Aorta (tissue), 5 donors: ENCODE measurements at regions not wholly inside any gene's neighbourhood (a gene's known extent, or its start where the extent isn't known, plus 50 kb on each side); places are given as distances from the start of the nearest gene placed in this dataset.
"Not testable (repeated sequence)": the region's sequence is repeated elsewhere in the genome, so short reads cannot be mapped to it uniquely, and the experiment has no call there.

Experiments used
- ATAC-seq: fragments of 200-7000 bp; cut with Tn5 transposase; one replicate; pipeline ENCODE4 v1.9.1; 2022; ENCODE audit warnings: moderate library complexity; ENCODE audit not compliant: low FRiP score
- DNase-seq, 2 donors: peaks; one replicate each; pipeline ENCODE4 v3.0.0-alpha.2; 2020
- H3K27ac ChIP-seq, 2 donors: one replicate each; pipeline ENCODE4 v1.5.1; 2013; ENCODE audit warnings: low read length in 2 of 2, mild to moderate bottlenecking in 2 of 2, moderate library complexity in 2 of 2, control low read depth in 1 of 2, inconsistent platforms in 1 of 2, low read depth in 1 of 2
- H3K27me3 ChIP-seq, 2 donors: one replicate each; pipeline ENCODE4 v1.6.1; 2013; ENCODE audit warnings: control low read depth in 1 of 2, low read length in 1 of 2, mild to moderate bottlenecking in 1 of 2, moderate library complexity in 1 of 2; ENCODE audit not compliant: insufficient read depth in 2 of 2, control insufficient read depth in 1 of 2
- H3K36me3 ChIP-seq, 2 donors: one replicate each; pipeline ENCODE4 v1.6.1; 2013; ENCODE audit warnings: control low read depth in 1 of 2, low read length in 1 of 2, mild to moderate bottlenecking in 1 of 2; ENCODE audit not compliant: insufficient read depth in 2 of 2, control insufficient read depth in 1 of 2
- H3K4me1 ChIP-seq, 2 donors: one replicate each; pipeline ENCODE4 v1.6.1; 2013; ENCODE audit warnings: low read length in 2 of 2, control low read depth in 1 of 2, mild to moderate bottlenecking in 1 of 2, moderate library complexity in 1 of 2; ENCODE audit not compliant: insufficient read depth in 2 of 2, control insufficient read depth in 1 of 2
- H3K4me3 ChIP-seq, 2 donors: one replicate each; pipeline ENCODE4 v1.5.1; 2013; ENCODE audit warnings: low read length in 2 of 2, control low read depth in 1 of 2, mild to moderate bottlenecking in 1 of 2
- H3K9me3 ChIP-seq: one replicate; pipeline ENCODE4 v1.6.1; 2013; ENCODE audit warnings: mild to moderate bottlenecking, low read length; ENCODE audit not compliant: control insufficient read depth
- WGBS, 2 donors: extraction: QIAGEN DNeasy Blood & Tissue Kit; methylation state at CpG; one replicate each; pipeline ENCODE4 v1.1.7; 2013; 5-methylcytosine and 5-hydroxymethylcytosine counted together
- intact Hi-C, 2 donors: fragments of 100-400 bp; cut with DNase I; formaldehyde crosslinking; loops; one replicate each; pipeline versions ENCODE4 v1.14.2 to v1.15.0; 2022
- donor health status: healthy with polysubstance abuse.
- donor health status: Bipolar disorder and iron deficiency.
- donor health status: DM: no; HTN: no; CAD: no.
- donor health status: DM: no; HTN: no; CAD: no.
- donor health status: DM: yes; HTN: yes; CAD: no.

DNA sequence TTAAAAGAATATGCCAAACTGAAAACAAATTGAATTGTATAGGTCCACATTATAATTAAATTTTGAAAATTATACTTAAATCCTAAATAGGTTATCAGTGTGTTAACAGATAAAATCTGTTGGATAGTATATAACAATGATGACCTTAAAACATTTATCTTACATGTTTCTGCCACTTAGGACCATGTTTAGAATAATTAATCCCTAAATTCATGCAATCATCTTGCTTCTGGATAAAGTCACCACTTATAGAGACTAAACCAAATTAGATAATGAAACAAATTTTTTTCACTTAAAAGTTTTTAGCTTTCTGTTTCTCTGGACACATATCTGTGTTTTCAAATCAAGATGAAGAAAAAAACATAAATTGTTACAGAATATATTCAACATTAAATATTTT lies 511.7 kb upstream of the MIR17HG start:
- no peak for ATAC-seq
- H3K4me3 ChIP-seq: no peak overlapping the region

DNA sequence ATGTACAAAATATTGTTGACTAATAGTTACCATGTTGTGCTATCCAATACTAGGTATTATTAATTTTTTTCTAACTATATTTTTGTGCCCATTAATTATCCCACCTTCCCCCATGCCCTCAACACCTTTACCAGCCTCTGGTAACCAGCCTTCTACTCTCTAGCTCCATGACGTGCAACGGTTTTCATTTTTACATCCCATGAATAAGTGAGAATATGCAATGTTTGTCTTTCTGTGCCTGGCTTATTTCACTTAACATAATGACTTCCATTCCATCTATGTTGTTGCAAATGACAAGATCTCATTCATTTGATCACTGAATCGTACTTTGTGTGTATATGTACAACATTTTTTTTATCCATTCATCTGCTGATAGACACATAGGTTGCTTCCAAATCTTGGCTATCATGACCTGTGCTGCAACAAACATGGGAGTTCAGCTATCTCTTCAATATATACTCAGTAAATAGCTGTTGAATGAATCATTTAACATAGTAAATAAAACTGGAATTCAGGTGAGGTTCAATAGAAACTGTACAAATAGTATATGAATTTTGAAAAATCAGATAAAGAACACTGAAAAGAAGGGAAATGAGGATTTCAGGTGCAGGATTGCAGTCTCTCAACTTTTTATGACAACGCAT lies 509.0 kb upstream of the MIR17HG start:
- Histone ChIP-seq H3K27ac (no peak overlapping the region), H3K4me3 (no peak overlapping the region), H3K9me3 (no peaks in the 10 kb centered on the region), H3K4me1 (no peaks in the 10 kb centered on the region), H3K27me3 (no peaks in the 10 kb centered on the region), H3K36me3 (no peaks in the 10 kb centered on the region)
- ATAC-seq (no peak), DNase-seq (no peak)
- intact Hi-C loops: no loop called here
- 61 to 67% methylated on average over 4 of the region's 4 CpGs for WGBS, 2 donors

More for the DNA sequence above, 511.7 kb upstream of the MIR17HG start:
- H3K27me3 ChIP-seq: peaks cover 0 to 2% of the 10 kb centered on the region in 2 donors
- no peaks in the 10 kb centered on the region for H3K36me3 ChIP-seq
- no peak overlapping the region for H3K27ac ChIP-seq
- no peaks in the 10 kb centered on the region for H3K4me1 ChIP-seq
- no peak for DNase-seq
- intact Hi-C loops: no loop called here
- H3K9me3 ChIP-seq: no peaks in the 10 kb centered on the region

DNA sequence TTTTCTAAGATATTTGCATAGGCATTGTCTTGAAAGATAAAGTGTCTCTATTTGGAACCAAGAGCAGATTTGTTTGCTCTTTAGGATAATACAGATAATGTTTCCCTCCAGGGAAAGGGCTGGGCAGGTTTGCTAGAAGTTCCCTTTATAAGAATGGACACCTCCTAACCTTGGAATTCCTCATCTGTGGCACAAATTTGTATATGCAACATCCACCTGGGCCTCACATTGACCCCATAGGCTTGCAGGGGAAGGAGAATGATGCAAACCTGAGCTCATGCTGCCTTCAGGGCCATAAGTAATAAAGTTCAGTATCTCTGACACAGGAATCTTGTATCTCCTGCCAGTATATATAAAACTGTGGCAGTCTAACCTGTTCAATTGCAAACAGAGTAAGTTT lies 508.4 kb upstream of the MIR17HG start:
- no peak for DNase-seq
- intact Hi-C loops: no loop called here
- H3K36me3 ChIP-seq: no peaks in the 10 kb centered on the region
- no peaks in the 10 kb centered on the region for H3K27me3 ChIP-seq
- no peak overlapping the region for H3K4me3 ChIP-seq
- no peak for ATAC-seq
- H3K4me1 ChIP-seq: no peaks in the 10 kb centered on the region
- no peak overlapping the region for H3K27ac ChIP-seq
- H3K9me3 ChIP-seq: no peaks in the 10 kb centered on the region

DNA sequence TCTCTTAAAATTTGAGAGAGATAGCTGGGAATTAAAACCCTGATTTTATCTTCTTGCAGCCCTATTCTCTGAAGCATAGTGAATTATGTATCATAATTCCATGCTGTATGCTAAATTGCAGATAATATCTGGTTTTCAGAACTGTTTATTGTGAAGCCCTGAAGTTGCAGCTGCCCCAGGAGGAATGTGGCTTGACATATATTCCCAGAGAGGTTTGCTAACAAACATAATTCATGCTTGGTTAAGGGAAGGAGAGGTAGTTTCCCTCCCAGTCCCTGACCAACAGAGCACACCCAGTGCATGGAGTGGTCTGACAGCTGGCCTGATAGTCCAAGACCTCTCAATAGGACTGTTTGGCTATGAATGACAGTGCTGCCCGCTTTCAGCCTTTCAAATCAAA lies 500.6 kb upstream of the MIR17HG start:
- intact Hi-C loops: no loop called here
- H3K4me3 ChIP-seq: no peak overlapping the region
- H3K36me3 ChIP-seq: no peaks in the 10 kb centered on the region
- H3K27ac ChIP-seq: no peak overlapping the region
- ATAC-seq: no peak
- no peaks in the 10 kb centered on the region for H3K4me1 ChIP-seq
- no peaks in the 10 kb centered on the region for H3K9me3 ChIP-seq
- H3K27me3 ChIP-seq: no peaks in the 10 kb centered on the region
- no peak for DNase-seq
- 78 to 88% methylated on average over 1 of the region's 1 CpG for WGBS, 2 donors

DNA sequence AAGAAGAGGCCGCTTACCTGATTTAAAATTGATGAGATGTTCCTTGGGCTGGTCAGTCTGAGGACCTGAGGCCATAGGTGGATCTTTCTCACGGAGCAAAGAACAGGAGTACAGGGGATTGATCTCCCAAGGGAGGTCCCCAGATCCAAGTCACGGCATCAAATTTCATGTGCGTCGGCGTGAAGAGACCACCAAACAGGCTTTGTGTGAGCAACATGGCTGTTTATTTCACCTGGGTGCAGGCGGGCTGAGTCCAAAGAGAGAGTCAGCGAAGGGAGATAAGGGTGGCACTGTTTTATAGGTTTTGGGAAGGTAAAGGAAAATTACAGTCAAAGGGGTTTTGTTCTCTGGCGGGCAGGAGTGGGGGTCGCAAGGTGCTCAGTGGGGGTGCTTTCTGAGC lies 493.8 kb upstream of the MIR17HG start:
- H3K9me3 ChIP-seq, intact Hi-C loops, ATAC-seq, H3K27ac ChIP-seq, H3K36me3 ChIP-seq, DNase-seq, H3K27me3 ChIP-seq, H3K4me3 ChIP-seq, H3K4me1 ChIP-seq: not testable (repeated sequence)
- 78 to 80% methylated on average over 10 of the region's 10 CpGs for WGBS, 2 donors

DNA sequence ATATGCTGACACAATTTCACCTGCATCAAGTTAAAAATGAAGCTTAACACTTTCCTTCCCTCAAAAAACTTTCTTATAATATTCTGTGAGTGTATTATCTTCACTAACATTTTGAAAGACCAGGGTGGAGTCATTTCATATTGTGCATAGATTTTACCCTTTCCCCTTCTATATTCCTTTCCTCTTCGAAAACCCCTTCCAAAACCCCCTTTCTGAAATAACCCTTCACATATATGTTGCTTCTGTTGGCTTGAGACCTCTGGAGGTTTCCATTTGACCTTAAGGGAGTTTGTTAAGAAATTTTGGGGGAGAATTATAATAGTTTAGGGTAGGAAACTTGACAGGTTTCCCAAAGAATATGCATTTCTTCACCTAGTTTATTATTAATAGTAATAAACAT lies 489.6 kb upstream of the MIR17HG start:
- Histone ChIP-seq H3K36me3 (no peaks in the 10 kb centered on the region), H3K4me3 (no peak overlapping the region), H3K27ac (no peak overlapping the region), H3K9me3 (no peaks in the 10 kb centered on the region), H3K27me3 (no peaks in the 10 kb centered on the region), H3K4me1 (no peaks in the 10 kb centered on the region)
- ATAC-seq (no peak), DNase-seq (no peak)
- intact Hi-C loops: no loop called here
- WGBS, 2 donors: 0 to 3% methylated on average over 1 of the region's 1 CpG

DNA sequence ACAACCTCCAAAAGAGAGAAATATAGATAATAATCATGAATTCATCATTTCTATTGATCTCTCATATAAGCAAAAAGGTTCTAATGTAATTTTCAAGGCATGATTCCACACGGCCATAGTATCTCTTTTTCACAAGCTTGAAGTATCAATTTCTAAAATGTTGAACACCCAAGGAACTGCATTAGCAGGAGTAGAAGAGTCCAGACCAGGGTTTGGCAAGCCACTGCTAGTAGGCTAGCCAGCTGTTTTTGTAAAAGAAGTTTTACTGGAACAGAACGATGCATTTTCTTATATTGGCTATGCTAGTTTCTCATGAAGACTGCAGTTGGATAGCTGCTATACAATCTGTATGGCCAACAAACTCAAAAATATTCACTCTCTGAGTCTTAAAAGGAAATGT lies 481.5 kb upstream of the MIR17HG start:
- no peak for DNase-seq
- Histone ChIP-seq H3K4me3 (no peak overlapping the region), H3K36me3 (no peaks in the 10 kb centered on the region), H3K27ac (no peak overlapping the region), H3K4me1 (no peaks in the 10 kb centered on the region), H3K27me3 (no peaks in the 10 kb centered on the region), H3K9me3 (no peaks in the 10 kb centered on the region)
- no peak for ATAC-seq
- WGBS, 2 donors: 26 to 31% methylated on average over 2 of the region's 2 CpGs
- intact Hi-C loops: no loop called here

DNA sequence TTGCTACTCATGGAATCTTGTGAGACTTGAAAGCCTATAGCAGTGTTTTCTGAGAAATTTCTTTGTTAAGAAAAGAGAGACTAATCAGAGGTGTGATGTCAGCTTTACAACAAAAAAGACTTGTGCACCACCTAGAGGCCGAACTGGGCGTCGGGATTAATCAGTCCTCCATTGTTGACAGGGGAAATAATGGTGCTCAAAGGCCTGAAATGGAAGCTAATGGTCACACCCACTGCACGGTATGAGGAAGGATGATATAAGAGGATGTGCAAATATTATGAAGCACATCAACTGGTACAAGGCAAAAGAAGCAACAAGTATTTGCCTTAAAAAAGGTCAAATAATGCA lies 480.2 kb upstream of the MIR17HG start:
- no peaks in the 10 kb centered on the region for H3K4me1 ChIP-seq
- H3K27me3 ChIP-seq: no peaks in the 10 kb centered on the region
- ATAC-seq (peak; percentile 81), DNase-seq (peak; percentile 76 to 78)
- no peaks in the 10 kb centered on the region for H3K9me3 ChIP-seq
- H3K27ac ChIP-seq: no peak overlapping the region
- H3K4me3 ChIP-seq: no peak overlapping the region
- WGBS, 2 donors: 5 to 7% methylated on average over 4 of the region's 4 CpGs
- intact Hi-C loops: no loop called here
- H3K36me3 ChIP-seq: no peaks in the 10 kb centered on the region

DNA sequence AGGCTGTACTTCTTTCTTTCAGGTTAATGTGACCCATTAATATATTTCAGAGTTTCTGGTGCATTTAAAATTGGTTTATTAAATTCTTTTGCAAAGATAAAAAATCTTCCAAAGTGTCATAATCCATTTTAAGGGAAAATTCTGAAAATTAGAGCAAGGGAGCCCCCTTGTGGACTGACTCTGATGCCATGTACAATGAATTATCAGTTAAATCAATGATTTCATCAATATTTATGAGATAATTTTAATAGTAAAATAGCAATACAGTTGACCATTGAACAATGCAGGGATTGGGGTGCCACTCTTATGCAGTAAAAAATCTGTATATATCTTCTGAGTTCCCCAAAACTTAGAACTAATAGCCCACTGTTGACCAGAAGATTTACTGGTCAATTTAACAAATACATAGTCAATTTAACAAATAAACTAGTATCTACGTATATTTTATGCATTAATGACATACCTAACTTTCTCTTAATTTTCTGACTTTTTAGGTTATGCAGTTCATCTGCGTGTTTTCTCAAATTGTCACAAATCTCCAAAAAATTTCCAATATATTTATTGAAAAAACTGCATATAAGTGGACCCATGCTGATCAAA lies 479.1 kb upstream of the MIR17HG start:
- 39 to 51% methylated on average over 2 of the region's 2 CpGs for WGBS, 2 donors
- Histone ChIP-seq H3K4me1 (no peaks in the 10 kb centered on the region), H3K27me3 (no peaks in the 10 kb centered on the region), H3K4me3 (no peak overlapping the region), H3K36me3 (no peaks in the 10 kb centered on the region), H3K27ac (no peak overlapping the region), H3K9me3 (no peaks in the 10 kb centered on the region)
- DNase-seq (no peak), ATAC-seq (no peak)
- intact Hi-C loops: no loop called here
